ENCODE measurements at regions not wholly inside any gene's neighbourhood (a gene's known extent, or its start where the extent isn't known, plus 50 kb on each side); places are given as distances from the start of the nearest gene placed in this dataset.

DNA sequence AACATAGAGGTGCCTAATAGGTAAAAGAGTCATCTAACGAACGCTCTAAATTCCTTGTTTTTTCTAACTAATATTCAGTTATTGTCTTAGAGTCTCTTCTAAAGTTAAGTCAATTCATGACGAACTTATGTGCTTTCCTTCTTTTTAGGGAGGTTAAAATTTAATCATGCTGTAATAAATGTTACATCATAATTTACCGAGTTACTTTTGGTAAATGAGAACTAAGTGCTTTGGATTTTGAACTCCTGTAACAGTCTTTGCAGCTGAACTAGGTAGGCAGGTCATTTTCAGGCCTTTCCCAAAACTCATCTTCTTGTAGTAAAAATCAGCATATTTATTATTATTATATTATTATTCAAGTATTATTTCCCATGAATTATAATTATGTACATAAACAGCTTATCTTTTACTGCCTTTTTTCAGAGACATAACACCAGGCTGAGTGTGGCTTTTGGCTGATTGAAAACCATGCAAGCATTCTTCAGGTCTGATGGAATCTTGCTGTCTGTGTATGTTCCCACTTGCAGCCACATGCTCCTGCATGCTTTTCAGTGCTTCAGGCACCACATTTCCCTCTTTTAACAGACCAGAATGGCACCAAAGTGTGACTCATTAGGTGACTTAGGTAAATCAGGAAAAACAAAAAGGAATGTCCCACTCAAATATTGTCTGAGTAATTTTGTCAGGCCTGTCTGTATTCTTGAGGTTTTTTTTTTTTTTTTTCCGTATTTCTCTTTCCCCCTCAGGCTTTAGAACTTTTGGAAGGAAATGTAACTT, 81.0 kb upstream of the CD55 start:
- TF ChIP-seq, protein P1, sequence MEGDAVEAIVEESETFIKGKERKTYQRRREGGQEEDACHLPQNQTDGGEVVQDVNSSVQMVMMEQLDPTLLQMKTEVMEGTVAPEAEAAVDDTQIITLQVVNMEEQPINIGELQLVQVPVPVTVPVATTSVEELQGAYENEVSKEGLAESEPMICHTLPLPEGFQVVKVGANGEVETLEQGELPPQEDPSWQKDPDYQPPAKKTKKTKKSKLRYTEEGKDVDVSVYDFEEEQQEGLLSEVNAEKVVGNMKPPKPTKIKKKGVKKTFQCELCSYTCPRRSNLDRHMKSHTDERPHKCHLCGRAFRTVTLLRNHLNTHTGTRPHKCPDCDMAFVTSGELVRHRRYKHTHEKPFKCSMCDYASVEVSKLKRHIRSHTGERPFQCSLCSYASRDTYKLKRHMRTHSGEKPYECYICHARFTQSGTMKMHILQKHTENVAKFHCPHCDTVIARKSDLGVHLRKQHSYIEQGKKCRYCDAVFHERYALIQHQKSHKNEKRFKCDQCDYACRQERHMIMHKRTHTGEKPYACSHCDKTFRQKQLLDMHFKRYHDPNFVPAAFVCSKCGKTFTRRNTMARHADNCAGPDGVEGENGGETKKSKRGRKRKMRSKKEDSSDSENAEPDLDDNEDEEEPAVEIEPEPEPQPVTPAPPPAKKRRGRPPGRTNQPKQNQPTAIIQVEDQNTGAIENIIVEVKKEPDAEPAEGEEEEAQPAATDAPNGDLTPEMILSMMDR (IDR thresholded peaks at IDR 0.05; ENCODE audit: borderline replicate concordance, extremely low read depth, low read length, poor library complexity, severe bottlenecking), result no peak
- no peak for TF ChIP-seq EZH2 (IDR thresholded peaks at IDR 0.05; ENCODE audit: borderline replicate concordance, low read depth, low read length, severe bottlenecking)

All from DND-41 (cell line).